IMR-90 (cell line): ENCODE measurements at regions not wholly inside any gene's neighbourhood (a gene's known extent, or its start where the extent isn't known, plus 50 kb on each side); places are given as distances from the start of the nearest gene placed in this dataset.

Experiments used
- ATAC-seq: fragments of 200-7000 bp; cut with Tn5 transposase; 2 replicates; pipeline ENCODE4 v1.9.1; 2020; ENCODE audit warnings: low read depth, mild to moderate bottlenecking, moderate library complexity
- BruUV-seq: library from RNA; stranded (reverse); fragments of 400-500 nt; replicated peaks from 2 replicates; lab custom pipeline; 2021; lab: Mats Ljungman, UMichigan
- CTCF ChIA-PET: fragments of 300-600 bp; formaldehyde crosslinking; extraction: SDS; loops from one replicate; lab custom pipeline; 2021; ENCODE audit warnings: antibody characterized with exemption; lab: Yijun Ruan, JAX
- POLR2A ChIA-PET: fragments of 300-600 bp; sonication (Branson Sonifier 250); formaldehyde crosslinking; loops from one replicate; lab custom pipeline; 2022; ENCODE audit warnings: antibody characterized with exemption; ENCODE audit not compliant: unreplicated experiment; lab: Charles Lee
- DNase-seq: peaks from one replicate; pipeline ENCODE4 v3.0.0; 2013
- H2AFZ ChIP-seq: replicated peaks from 2 replicates; pipeline ENCODE3; 2013; ENCODE audit warnings: low read length, mild to moderate bottlenecking; ENCODE audit not compliant: poor library complexity
- H2AK5ac ChIP-seq: 2 replicates; pipeline ENCODE4 v1.6.1; 2013; ENCODE audit warnings: low read depth, low read length, inconsistent platforms
- H2AK9ac ChIP-seq: replicated peaks from 2 replicates; pipeline ENCODE3; 2013; ENCODE audit warnings: mild to moderate bottlenecking, low read depth, low read length, moderate library complexity; ENCODE audit not compliant: poor library complexity
- H2BK120ac ChIP-seq: 2 replicates; pipeline ENCODE4 v1.6.1; 2013; ENCODE audit warnings: low read depth, low read length, inconsistent platforms
- H2BK15ac ChIP-seq: 3 replicates; pipeline ENCODE4 v1.6.1; 2013; ENCODE audit warnings: low read depth, low read length, inconsistent platforms
- H2BK20ac ChIP-seq: 2 replicates; pipeline ENCODE4 v1.6.1; 2013; ENCODE audit warnings: low read depth, mild to moderate bottlenecking, inconsistent platforms, low read length, moderate library complexity
- H2BK5ac ChIP-seq: 2 replicates; pipeline ENCODE4 v1.6.1; 2013; ENCODE audit warnings: mild to moderate bottlenecking, low read depth, low read length, inconsistent platforms; ENCODE audit not compliant: poor library complexity, severe bottlenecking
- H3K14ac ChIP-seq: replicated peaks from 2 replicates; pipeline ENCODE4 v1.6.1; 2013; ENCODE audit warnings: low read depth, low read length, inconsistent platforms
- H3K18ac ChIP-seq: 2 replicates; pipeline ENCODE4 v1.6.1; 2013; ENCODE audit warnings: low read depth, low read length, control low read depth
- H3K23ac ChIP-seq: 2 replicates; pipeline ENCODE4 v1.6.1; 2013; ENCODE audit warnings: low read depth, low read length, inconsistent platforms
- H3K27ac ChIP-seq: 2 replicates; pipeline ENCODE4 v1.5.1; 2013; ENCODE audit warnings: mild to moderate bottlenecking, control low read depth, low read length; ENCODE audit not compliant: insufficient read depth
- H3K27me3 ChIP-seq: 2 replicates; pipeline ENCODE4 v1.6.1; 2013; ENCODE audit warnings: low read length; ENCODE audit not compliant: control insufficient read depth, insufficient read depth
- H3K36me3 ChIP-seq: 2 replicates; pipeline ENCODE4 v1.6.1; 2013; ENCODE audit warnings: low read length, mixed read lengths; ENCODE audit not compliant: control insufficient read depth, insufficient read depth
- H3K4ac ChIP-seq: 2 replicates; pipeline ENCODE4 v1.6.1; 2013; ENCODE audit warnings: low read depth, low read length, inconsistent platforms
- H3K4me1 ChIP-seq: 2 replicates; pipeline ENCODE4 v1.6.1; 2013; ENCODE audit warnings: low read length, mixed read lengths; ENCODE audit not compliant: control insufficient read depth, insufficient read depth
- H3K4me2 ChIP-seq: 2 replicates; pipeline ENCODE4 v1.6.1; 2013; ENCODE audit warnings: low read depth, mild to moderate bottlenecking, control low read depth, low read length, moderate library complexity
- H3K4me3 ChIP-seq: 2 replicates; pipeline ENCODE4 v1.5.1; 2013; ENCODE audit warnings: low read depth, mild to moderate bottlenecking, control low read depth, low read length, moderate library complexity; ENCODE audit not compliant: insufficient read depth
- H3K56ac ChIP-seq: 2 replicates; pipeline ENCODE4 v1.6.1; 2013; ENCODE audit warnings: low read length, inconsistent platforms; ENCODE audit not compliant: insufficient read depth; ENCODE audit errors: extremely low read depth
- H3K79me1 ChIP-seq, 2 experiments: 2 replicates each; pipeline ENCODE4 v1.6.1; 2013; ENCODE audit warnings: low read length in 2 of 2, inconsistent platforms in 1 of 2, low read depth in 1 of 2
- H3K9ac ChIP-seq: 2 replicates; pipeline ENCODE4 v1.6.1; 2013; ENCODE audit warnings: low read depth, low read length, control low read depth
- H3K9me1 ChIP-seq: 2 replicates; pipeline ENCODE4 v1.6.1; 2013; ENCODE audit warnings: low read length, inconsistent platforms; ENCODE audit not compliant: insufficient read depth
- H3K9me3 ChIP-seq: 2 replicates; pipeline ENCODE4 v1.6.1; 2013; ENCODE audit warnings: low read length; ENCODE audit not compliant: control insufficient read depth, insufficient read depth
- H4K20me1 ChIP-seq: 2 replicates; pipeline ENCODE4 v1.6.1; 2013; ENCODE audit warnings: low read length, inconsistent platforms; ENCODE audit not compliant: insufficient read depth
- H4K5ac ChIP-seq: 2 replicates; pipeline ENCODE4 v1.6.1; 2013; ENCODE audit warnings: mild to moderate bottlenecking, low read depth, low read length, control low read depth
- H4K8ac ChIP-seq, 2 experiments: 2 replicates each; pipeline ENCODE4 v1.6.1; 2013; ENCODE audit warnings: low read depth in 2 of 2, low read length in 2 of 2, control low read depth in 1 of 2, inconsistent platforms in 1 of 2
- H4K91ac ChIP-seq: 2 replicates; pipeline ENCODE4 v1.6.1; 2013; ENCODE audit warnings: low read depth, low read length, inconsistent platforms; ENCODE audit not compliant: insufficient read depth
- BHLHE40 ChIP-seq: fragments of 150-350 bp; IDR thresholded peaks from 2 replicates; pipeline ENCODE4 v1.6.1; 2016; ENCODE audit warnings: mild to moderate bottlenecking, low read depth, low read length
- CEBPB ChIP-seq: IDR thresholded peaks from 2 replicates; pipeline ENCODE4 v1.6.1; 2012; ENCODE audit warnings: low read depth, low read length, improper control_type of control experiment
- CHD1 ChIP-seq: IDR thresholded peaks from 2 replicates; pipeline ENCODE4 v1.6.1; 2012; ENCODE audit warnings: low read depth, low read length, improper control_type of control experiment
- ELK1 ChIP-seq: fragments of 150-350 bp; IDR thresholded peaks from 2 replicates; pipeline ENCODE4 v1.6.1; 2016; ENCODE audit warnings: low read depth, mild to moderate bottlenecking, low read length, moderate library complexity, borderline replicate concordance
- FOS ChIP-seq: fragments of 150-350 bp; IDR thresholded peaks from 2 replicates; pipeline ENCODE4 v1.6.1; 2016; ENCODE audit warnings: low read depth, low read length
- MAFK ChIP-seq: IDR thresholded peaks from 2 replicates; pipeline ENCODE4 v1.6.1; 2012; ENCODE audit warnings: low read depth, low read length, improper control_type of control experiment
- MAZ ChIP-seq: IDR thresholded peaks from 2 replicates; pipeline ENCODE4 v1.6.1; 2012; ENCODE audit warnings: low read depth, mild to moderate bottlenecking, low read length, improper control_type of control experiment, moderate library complexity, borderline replicate concordance
- MXI1 ChIP-seq: IDR thresholded peaks from 2 replicates; pipeline ENCODE4 v1.6.1; 2012; ENCODE audit warnings: low read depth, mild to moderate bottlenecking, low read length, moderate library complexity, borderline replicate concordance
- NFE2L2 ChIP-seq: fragments of 150-350 bp; IDR thresholded peaks from 2 replicates; pipeline ENCODE4 v1.6.1; 2016; ENCODE audit warnings: low read depth, mild to moderate bottlenecking, low read length
- POLR2A ChIP-seq: IDR thresholded peaks from 2 replicates; pipeline ENCODE4 v1.6.1; 2012; ENCODE audit warnings: mild to moderate bottlenecking, low read depth, low read length
- RAD21 ChIP-seq: IDR thresholded peaks from 2 replicates; pipeline ENCODE4 v1.6.1; 2012; ENCODE audit warnings: low read length, improper control_type of control experiment
- RCOR1 ChIP-seq: IDR thresholded peaks from 2 replicates; pipeline ENCODE4 v1.6.1; 2012; ENCODE audit warnings: mild to moderate bottlenecking, low read length, improper control_type of control experiment; ENCODE audit not compliant: insufficient replicate concordance
- RFX5 ChIP-seq: IDR thresholded peaks from 2 replicates; pipeline ENCODE4 v1.8.0; 2012; ENCODE audit warnings: low read depth, mild to moderate bottlenecking, low read length, moderate library complexity
- SMC3 ChIP-seq: fragments of 150-350 bp; IDR thresholded peaks from 2 replicates; pipeline ENCODE4 v1.6.1; 2016; ENCODE audit warnings: low read depth, mild to moderate bottlenecking, antibody characterized with exemption, low read length, moderate library complexity
- USF2 ChIP-seq: fragments of 150-350 bp; IDR thresholded peaks from 2 replicates; pipeline ENCODE4 v1.6.1; 2017; ENCODE audit warnings: mild to moderate bottlenecking, antibody characterized with exemption, low read length, low read depth
- WGBS, 2 experiments: methylation state at CpG; one replicate each; pipeline versions ENCODE4 v1.1.5 to v1.1.7; 2013; ENCODE audit warnings: missing lambda C conversion rate in 2 of 2; ENCODE audit not compliant: insufficient read length in 1 of 2; ENCODE audit errors: extremely low coverage in 2 of 2; 5-methylcytosine and 5-hydroxymethylcytosine counted together
- dilution Hi-C: fragments of 300-500 bp; cut with HindIII; formaldehyde crosslinking; loops from one replicate; pipeline ENCODE4 v1.14.3; 2018; ENCODE audit warnings: low sequenced_read_pairs; ENCODE audit not compliant: unreplicated experiment
- in situ Hi-C: fragments of 300-500 bp; cut with MboI; formaldehyde crosslinking; loops from 3 replicates; pipeline ENCODE4 v1.14.3; 2019; ENCODE audit warnings: low sequenced_read_pairs, inconsistent platforms, mixed read lengths
- intact Hi-C: fragments of 100-400 bp; cut with micrococcal nuclease; formaldehyde crosslinking; loops from 2 replicates; pipeline ENCODE4 v1.10.0; 2022
- TF ChIP-seq, protein P1 (sequence below): conservative IDR thresholded peaks from 2 replicates; pipeline ENCODE4 v1.5.1; 2012; ENCODE audit warnings: mild to moderate bottlenecking, low read depth, low read length, improper control_type of control experiment

GRCh38 chr1:5493851-5494311 lies 498.3 kb downstream of the NPHP4 start:
- Histone ChIP-seq H2BK20ac (no peak overlapping the region), H3K56ac (no peak overlapping the region; the same call in 1 of the 2 replicates), H2AK9ac (no peak overlapping the region), H3K4me3 (no peak overlapping the region), H3K18ac (no peak overlapping the region), H4K8ac (no peak overlapping the region), H3K4ac (no peak overlapping the region), H4K20me1 (no peaks in the 10 kb centered on the region), H4K91ac (no peak overlapping the region), H3K27me3 (no peaks in the 10 kb centered on the region), H3K27ac (no peak overlapping the region), H2BK120ac (no peak overlapping the region), H3K9me3 (peaks cover 28% of the 10 kb centered on the region), H3K79me1 (no peaks in the 10 kb centered on the region), H3K23ac (no peak overlapping the region), H3K36me3 (no peaks in the 10 kb centered on the region), H2AFZ (no peak overlapping the region), H2BK5ac (no peak overlapping the region), H3K4me1 (no peaks in the 10 kb centered on the region), H2BK15ac (no peak overlapping the region), H2AK5ac (no peak overlapping the region), H3K9me1 (no peaks in the 10 kb centered on the region), H3K9ac (no peak overlapping the region), H3K4me2 (no peak overlapping the region), H3K14ac (no peak overlapping the region), H4K5ac (no peak overlapping the region)
- no peak for DNase-seq
- TF ChIP-seq NFE2L2, result no peak
- TF ChIP-seq RCOR1, result no peak
- no peak for TF ChIP-seq ELK1
- TF ChIP-seq CHD1, result no peak
- TF ChIP-seq MAFK, result no peak
- no peak for TF ChIP-seq CEBPB
- TF ChIP-seq, protein P1, sequence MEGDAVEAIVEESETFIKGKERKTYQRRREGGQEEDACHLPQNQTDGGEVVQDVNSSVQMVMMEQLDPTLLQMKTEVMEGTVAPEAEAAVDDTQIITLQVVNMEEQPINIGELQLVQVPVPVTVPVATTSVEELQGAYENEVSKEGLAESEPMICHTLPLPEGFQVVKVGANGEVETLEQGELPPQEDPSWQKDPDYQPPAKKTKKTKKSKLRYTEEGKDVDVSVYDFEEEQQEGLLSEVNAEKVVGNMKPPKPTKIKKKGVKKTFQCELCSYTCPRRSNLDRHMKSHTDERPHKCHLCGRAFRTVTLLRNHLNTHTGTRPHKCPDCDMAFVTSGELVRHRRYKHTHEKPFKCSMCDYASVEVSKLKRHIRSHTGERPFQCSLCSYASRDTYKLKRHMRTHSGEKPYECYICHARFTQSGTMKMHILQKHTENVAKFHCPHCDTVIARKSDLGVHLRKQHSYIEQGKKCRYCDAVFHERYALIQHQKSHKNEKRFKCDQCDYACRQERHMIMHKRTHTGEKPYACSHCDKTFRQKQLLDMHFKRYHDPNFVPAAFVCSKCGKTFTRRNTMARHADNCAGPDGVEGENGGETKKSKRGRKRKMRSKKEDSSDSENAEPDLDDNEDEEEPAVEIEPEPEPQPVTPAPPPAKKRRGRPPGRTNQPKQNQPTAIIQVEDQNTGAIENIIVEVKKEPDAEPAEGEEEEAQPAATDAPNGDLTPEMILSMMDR, result no peak
- TF ChIP-seq USF2, result no peak
- no peak for TF ChIP-seq SMC3
- no peak for TF ChIP-seq BHLHE40
- TF ChIP-seq RAD21, result no peak
- TF ChIP-seq POLR2A, result no peak
- no peak for TF ChIP-seq FOS
- TF ChIP-seq RFX5, result no peak
- TF ChIP-seq MAZ, result no peak
- no peak for TF ChIP-seq MXI1
- POLR2A ChIA-PET, result no interaction called here
- no TSS peak for BruUV-seq
- in situ Hi-C loops, result no loop called here
- ATAC-seq, result no peak
- dilution Hi-C loops, result no loop called here
- WGBS, 2 experiments, result no CpG with 5 or more reads among the region's 9 CpGs
- CTCF ChIA-PET, result no interaction called here
- intact Hi-C loops, result no loop called here
